HUES48 (cell line): ENCODE measurements at regions not wholly inside any gene's neighbourhood (a gene's known extent, or its start where the extent isn't known, plus 50 kb on each side); places are given as distances from the start of the nearest gene placed in this dataset.

Source experiments
- H3K27ac ChIP-seq: one replicate; pipeline ENCODE4 v1.7.0; 2013; ENCODE audit warnings: low read depth, low read length, inconsistent platforms
- H3K27me3 ChIP-seq: 2 replicates; pipeline ENCODE4 v1.6.1; 2013; ENCODE audit warnings: mild to moderate bottlenecking, low read length; ENCODE audit not compliant: control insufficient read depth, insufficient read depth
- H3K36me3 ChIP-seq: 2 replicates; pipeline ENCODE4 v1.6.1; 2013; ENCODE audit warnings: low read length; ENCODE audit not compliant: control insufficient read depth, insufficient read depth
- H3K4me1 ChIP-seq: 2 replicates; pipeline ENCODE4 v1.6.1; 2013; ENCODE audit warnings: mild to moderate bottlenecking, low read length; ENCODE audit not compliant: control insufficient read depth, insufficient read depth
- H3K4me3 ChIP-seq: 2 replicates; pipeline ENCODE4 v1.5.1; 2013; ENCODE audit warnings: mild to moderate bottlenecking, low read depth, low read length
- H3K9ac ChIP-seq: 2 replicates; pipeline ENCODE4 v1.6.1; 2013; ENCODE audit warnings: mild to moderate bottlenecking, low read depth, low read length, moderate library complexity
- H3K9me3 ChIP-seq: 2 replicates; pipeline ENCODE4 v1.6.1; 2013; ENCODE audit warnings: low read length; ENCODE audit not compliant: control insufficient read depth, insufficient read depth

DNA sequence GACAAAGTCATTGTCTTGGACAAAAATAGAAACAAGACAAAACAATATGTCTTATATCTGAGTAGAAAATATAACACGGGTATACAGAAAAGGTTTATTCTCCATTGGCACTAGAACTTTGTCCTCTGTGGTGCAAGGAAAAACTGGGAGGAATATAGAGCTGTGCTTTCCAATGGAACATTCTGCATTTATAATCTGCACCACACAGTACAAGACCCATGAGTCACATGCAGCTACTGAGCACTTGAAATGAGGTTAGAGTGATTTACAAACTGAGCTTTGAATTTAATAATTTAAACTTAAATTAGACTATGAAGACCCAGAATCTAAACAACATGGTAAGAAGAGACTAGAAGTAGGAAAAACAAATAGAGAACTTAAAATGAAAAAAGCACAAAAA, 86.1 kb downstream of the RAP2A start:
- no peaks in the 10 kb centered on the region for H3K36me3 ChIP-seq
- H3K4me3 ChIP-seq: no peak overlapping the region
- no peaks in the 10 kb centered on the region for H3K4me1 ChIP-seq
- H3K27me3 ChIP-seq: no peaks in the 10 kb centered on the region
- H3K9ac ChIP-seq: no peak overlapping the region
- no peak overlapping the region for H3K27ac ChIP-seq
- H3K9me3 ChIP-seq: no peaks in the 10 kb centered on the region

DNA sequence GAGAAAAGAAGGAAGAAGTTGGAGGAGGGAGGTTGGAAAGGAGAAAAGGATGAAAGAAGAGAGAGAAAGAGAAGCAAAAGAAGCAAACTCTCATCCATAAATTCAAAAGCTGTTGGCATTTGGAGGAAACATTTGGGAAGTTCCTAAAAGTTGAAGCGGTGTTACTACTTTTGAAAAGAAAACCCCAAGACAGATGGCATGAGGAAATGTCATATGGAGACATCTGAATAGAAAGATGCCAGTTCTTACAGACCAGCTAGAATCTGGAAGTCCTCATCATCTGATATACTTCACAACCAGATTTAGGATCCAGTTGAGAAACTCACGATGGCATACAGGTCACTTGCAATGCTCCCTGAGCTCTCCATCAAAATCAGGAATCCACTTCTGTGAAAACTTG, 86.9 kb downstream of the RAP2A start:
- Histone ChIP-seq H3K4me3 (no peak overlapping the region), H3K4me1 (no peaks in the 10 kb centered on the region), H3K9ac (no peak overlapping the region), H3K36me3 (no peaks in the 10 kb centered on the region), H3K27me3 (no peaks in the 10 kb centered on the region), H3K27ac (no peak overlapping the region), H3K9me3 (no peaks in the 10 kb centered on the region)

DNA sequence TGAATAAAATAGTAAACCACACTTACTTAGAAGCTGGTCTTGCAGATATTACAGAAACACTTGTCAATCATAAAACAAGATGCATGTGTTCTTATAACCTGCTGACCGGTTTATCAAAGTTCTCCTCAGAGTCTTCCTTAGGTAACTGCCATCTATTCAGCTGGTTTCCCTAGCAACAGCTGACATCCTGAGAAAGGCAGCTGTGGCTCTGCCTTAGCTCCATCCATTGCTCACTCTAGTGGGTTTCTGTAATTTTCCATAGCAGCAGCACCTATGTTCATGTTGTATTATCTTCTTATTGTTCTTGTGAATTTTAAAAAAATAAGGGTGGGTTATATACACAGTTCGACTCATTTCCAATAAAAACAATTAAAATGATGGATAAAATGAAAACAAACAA, 87.8 kb downstream of the RAP2A start:
- Histone ChIP-seq H3K27ac (no peak overlapping the region), H3K9ac (no peak overlapping the region), H3K9me3 (no peaks in the 10 kb centered on the region), H3K4me1 (no peaks in the 10 kb centered on the region), H3K27me3 (no peaks in the 10 kb centered on the region), H3K4me3 (no peak overlapping the region), H3K36me3 (no peaks in the 10 kb centered on the region)

DNA sequence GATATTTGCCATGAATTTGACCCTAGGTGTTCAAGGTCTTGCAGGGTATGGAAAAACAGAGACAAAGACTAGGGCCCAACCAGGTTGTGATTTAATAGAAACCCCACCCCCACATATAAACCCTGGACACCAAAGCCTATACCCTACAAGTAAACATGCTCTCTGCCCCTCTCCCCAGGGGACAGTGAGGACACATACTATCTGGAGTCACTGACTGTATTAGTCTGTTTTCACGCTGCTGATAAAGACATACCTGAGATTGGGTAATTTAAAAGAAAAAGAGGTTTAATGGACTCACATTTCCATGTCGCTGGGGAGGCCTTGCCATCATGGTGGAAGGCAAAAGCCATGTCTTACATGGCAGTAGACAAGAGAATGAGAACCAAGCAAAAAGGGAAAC, 88.3 kb downstream of the RAP2A start:
- Histone ChIP-seq H3K4me3 (no peak overlapping the region), H3K27ac (no peak overlapping the region), H3K9me3 (no peaks in the 10 kb centered on the region), H3K4me1 (no peaks in the 10 kb centered on the region), H3K9ac (no peak overlapping the region), H3K36me3 (no peaks in the 10 kb centered on the region), H3K27me3 (no peaks in the 10 kb centered on the region)

DNA sequence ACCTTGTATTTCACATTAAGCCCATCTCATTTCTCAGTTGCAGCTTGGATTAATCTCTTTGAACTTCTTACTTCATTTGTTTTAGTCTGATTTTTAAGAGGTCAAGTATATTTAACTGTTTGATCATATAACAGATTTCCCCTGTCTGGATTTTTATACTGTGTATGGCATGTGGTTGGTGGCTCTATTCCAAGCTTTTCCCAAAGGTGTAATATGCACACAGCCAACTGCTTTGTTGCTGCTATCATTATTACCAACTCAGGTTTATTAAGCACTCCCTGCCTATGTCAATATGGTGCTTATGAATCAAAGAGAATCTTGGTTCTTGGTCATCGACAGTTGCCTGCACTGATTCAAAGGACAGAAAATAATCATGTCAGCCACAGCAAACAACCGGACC, 92.6 kb downstream of the RAP2A start:
- no peaks in the 10 kb centered on the region for H3K36me3 ChIP-seq
- H3K27ac ChIP-seq: no peak overlapping the region
- H3K9ac ChIP-seq: no peak overlapping the region
- no peaks in the 10 kb centered on the region for H3K27me3 ChIP-seq
- H3K9me3 ChIP-seq: no peaks in the 10 kb centered on the region
- no peak overlapping the region for H3K4me3 ChIP-seq
- no peaks in the 10 kb centered on the region for H3K4me1 ChIP-seq

DNA sequence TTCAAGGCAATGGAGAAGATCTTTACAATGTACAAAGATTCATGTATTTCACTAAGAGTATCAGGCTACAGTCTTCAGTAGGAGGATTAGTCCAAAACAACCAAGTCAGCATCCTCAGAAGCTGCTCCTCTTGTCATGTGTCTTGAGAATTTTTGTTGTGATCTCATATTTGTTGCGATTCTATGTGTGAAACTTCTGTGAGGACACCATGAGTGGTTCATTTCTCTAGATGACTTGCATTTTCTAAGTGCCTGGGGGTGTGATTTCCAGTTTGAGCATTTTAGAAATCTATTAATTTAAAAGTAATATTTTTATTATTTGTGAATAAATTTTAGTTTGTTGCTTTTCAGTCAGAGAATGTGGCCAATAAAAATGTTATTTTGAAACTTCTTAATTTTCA, 94.5 kb downstream of the RAP2A start:
- Histone ChIP-seq H3K27me3 (no peaks in the 10 kb centered on the region), H3K36me3 (no peaks in the 10 kb centered on the region), H3K4me3 (no peak overlapping the region), H3K9ac (no peak overlapping the region), H3K4me1 (no peaks in the 10 kb centered on the region), H3K27ac (no peak overlapping the region), H3K9me3 (no peaks in the 10 kb centered on the region)

DNA sequence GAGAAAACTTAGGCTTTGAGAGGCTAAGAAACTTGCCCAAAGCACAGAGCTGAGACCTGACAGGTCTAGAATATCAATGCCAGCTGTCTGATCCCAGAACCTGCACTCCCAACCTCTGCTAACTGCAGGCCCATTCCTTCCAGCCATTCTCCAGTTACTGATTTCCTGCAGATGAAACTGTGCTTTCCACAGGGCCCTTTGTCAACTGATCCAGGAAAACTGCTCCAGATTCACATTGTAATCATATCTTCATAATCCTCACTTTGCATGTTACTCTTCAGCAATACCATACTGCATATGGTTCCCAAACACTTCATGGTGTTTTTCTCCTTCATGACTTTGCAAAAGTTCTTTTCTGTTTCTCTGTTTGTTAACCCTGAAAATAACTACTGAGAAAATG, 100.6 kb downstream of the RAP2A start:
- Histone ChIP-seq H3K9ac (no peak overlapping the region), H3K4me3 (no peak overlapping the region), H3K27me3 (no peaks in the 10 kb centered on the region), H3K4me1 (no peaks in the 10 kb centered on the region), H3K36me3 (no peaks in the 10 kb centered on the region), H3K9me3 (no peaks in the 10 kb centered on the region), H3K27ac (no peak overlapping the region)

DNA sequence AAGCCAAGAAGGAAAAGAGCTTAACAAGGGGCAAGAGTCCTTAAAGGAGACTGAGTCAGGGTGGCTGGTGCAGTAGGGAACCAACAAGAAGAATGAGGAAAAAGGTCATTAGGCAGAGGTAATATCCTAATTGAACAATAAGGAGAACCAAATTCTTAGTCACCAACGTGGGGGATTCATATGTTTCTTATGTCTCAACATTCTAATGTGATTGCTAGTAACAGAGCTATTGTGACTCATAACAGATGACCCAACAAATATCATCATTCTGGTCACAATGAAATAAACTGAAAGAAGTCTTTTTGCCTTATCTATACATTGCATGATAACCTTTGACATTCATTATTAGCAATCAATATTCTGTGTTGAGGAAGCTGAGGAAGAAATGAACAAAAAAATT, 101.6 kb downstream of the RAP2A start:
- Histone ChIP-seq H3K9ac (no peak overlapping the region), H3K9me3 (no peaks in the 10 kb centered on the region), H3K4me1 (no peaks in the 10 kb centered on the region), H3K4me3 (no peak overlapping the region), H3K27ac (no peak overlapping the region), H3K27me3 (no peaks in the 10 kb centered on the region), H3K36me3 (no peaks in the 10 kb centered on the region)

DNA sequence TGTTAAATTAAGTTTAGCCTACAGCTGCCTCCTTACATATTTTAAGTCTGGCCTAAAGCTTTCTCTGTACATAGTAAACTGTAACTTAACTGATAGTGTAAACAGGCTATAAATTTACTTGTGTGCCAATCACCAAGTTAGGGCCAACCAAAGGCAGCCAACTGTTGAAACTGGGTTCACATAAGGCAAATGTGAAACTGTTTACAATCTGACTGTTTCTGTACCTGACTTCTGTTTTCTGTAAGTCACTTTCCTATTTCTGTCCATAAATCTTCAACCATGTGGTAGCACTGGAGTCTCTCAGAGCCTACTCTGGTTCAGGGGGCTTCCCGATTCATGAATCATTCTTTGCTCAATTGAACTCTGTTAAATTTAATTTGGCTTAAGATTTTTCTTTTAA, 103.1 kb downstream of the RAP2A start:
- Histone ChIP-seq H3K4me3 (no peak overlapping the region), H3K4me1 (no peaks in the 10 kb centered on the region), H3K27me3 (no peaks in the 10 kb centered on the region), H3K27ac (no peak overlapping the region), H3K36me3 (no peaks in the 10 kb centered on the region), H3K9me3 (no peaks in the 10 kb centered on the region), H3K9ac (no peak overlapping the region)

DNA sequence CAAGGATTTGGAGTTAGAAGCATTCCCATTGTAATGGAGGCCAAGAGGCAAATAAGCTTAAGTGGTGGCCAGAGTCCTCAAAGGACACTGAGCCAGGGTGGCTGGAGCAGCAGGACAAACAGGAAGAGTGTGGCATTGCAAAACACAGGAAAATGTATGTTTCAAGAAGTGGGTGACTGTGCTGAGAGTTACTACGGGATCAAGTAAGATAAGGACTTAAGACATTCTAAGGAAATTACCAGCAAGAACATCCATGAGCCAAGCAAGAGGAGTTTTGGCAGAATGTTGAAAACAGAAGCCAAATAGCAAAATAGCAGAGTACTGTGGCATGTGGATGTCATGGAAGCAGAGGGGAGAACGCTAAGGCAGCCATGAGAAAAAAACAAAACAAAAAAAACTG, 104.2 kb downstream of the RAP2A start:
- H3K9ac ChIP-seq: no peak overlapping the region
- no peaks in the 10 kb centered on the region for H3K27me3 ChIP-seq
- no peaks in the 10 kb centered on the region for H3K9me3 ChIP-seq
- no peak overlapping the region for H3K27ac ChIP-seq
- H3K4me1 ChIP-seq: no peaks in the 10 kb centered on the region
- no peak overlapping the region for H3K4me3 ChIP-seq
- no peaks in the 10 kb centered on the region for H3K36me3 ChIP-seq

DNA sequence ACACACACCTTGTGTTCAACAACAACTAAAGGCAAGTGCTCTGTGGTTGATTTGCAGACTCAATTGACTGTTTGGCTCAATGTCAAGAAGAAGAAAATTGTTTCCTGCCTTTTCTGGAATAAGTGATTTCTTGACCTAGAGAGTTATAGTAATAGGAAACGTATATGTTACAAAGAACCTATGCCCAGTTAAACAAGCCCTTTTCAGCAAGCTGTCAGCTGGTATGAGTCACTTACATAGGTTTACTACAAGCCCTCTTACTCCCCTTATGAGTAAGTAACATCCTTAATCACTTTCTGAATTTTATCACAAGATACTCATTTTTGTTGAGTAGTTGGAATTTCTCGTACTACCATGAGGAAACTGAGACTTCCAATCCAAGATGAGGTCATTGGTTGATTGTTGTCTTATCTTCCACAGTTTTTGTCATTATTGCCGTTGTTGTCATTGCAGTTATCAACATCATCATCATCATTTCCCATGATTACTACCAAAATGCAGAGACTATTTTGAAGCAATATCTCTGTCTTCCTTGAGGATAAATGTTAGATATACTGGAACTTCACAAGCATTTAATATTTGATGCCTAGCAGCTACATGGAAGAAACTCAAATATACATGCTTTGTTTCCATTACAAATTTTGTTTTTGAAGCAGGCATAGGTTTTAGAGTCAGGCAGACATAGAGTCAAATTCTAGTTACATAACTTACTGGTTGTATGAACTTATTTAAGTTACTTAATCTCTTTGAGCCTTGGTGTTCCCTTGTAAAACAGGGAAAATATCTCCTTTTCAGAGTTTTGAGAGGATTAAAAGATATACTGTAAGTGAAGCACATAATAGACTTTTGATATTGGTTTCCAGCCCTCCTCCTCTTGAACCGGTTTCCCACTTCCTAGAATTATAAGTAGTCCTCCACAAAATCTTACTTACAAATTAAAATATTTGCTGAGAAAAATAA, 106.0 kb downstream of the RAP2A start:
- Histone ChIP-seq H3K27me3 (no peaks in the 10 kb centered on the region), H3K4me1 (peaks cover 11% of the 10 kb centered on the region), H3K9ac (no peak overlapping the region), H3K27ac (no peak overlapping the region), H3K9me3 (no peaks in the 10 kb centered on the region), H3K4me3 (no peak overlapping the region), H3K36me3 (no peaks in the 10 kb centered on the region)
